Right renal cortex interstitium (tissue), 3 donors: ENCODE measurements at regions not wholly inside any gene's neighbourhood (a gene's known extent, or its start where the extent isn't known, plus 50 kb on each side); places are given as distances from the start of the nearest gene placed in this dataset.
"Not testable (repeated sequence)": the region's sequence is repeated elsewhere in the genome, so short reads cannot be mapped to it uniquely, and the experiment has no call there.

ENCODE experiments used
- DNase-seq, 3 donors: peaks; one replicate each; pipeline ENCODE4 v3.0.0-alpha.2; 2013; ENCODE audit warnings: low read depth in 3 of 3, low spot score in 2 of 3

DNA sequence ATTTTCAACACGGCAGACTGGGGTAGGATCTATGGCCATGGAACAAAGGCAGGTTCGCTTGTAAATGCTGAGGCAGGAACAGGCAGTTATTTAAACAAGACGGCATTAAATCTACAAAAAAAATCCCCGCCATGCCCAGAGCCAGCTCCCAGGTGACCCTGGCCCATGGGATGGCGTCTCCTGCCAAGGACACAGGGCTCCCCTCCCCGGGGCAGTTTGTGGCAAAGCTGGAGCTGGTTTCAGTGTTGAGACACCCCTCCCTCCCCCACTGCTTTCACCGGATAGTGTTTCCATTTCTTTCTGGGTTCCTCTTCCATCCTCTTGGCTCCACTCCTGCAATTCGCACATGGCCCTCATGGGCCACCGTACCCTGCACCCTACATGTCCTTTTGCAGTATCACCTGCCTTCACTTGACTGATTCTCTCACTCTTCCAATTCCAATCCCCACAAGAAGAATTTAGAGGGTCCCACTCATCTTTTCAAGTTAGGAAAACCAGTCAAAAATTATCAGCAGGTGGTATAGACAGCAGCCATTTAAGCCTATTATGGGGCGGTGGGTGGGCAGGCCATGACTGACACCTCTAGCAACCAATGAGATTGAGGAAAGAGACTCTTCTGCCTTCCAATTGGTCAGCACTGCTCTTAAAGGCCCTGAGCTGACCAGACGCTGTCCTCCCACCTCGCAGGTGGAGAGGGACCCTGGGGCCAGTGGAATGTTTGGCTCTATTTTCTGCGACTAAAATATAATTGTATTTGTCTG lies 52.0 kb downstream of the OLIG1 start:
- no peak for DNase-seq

DNA sequence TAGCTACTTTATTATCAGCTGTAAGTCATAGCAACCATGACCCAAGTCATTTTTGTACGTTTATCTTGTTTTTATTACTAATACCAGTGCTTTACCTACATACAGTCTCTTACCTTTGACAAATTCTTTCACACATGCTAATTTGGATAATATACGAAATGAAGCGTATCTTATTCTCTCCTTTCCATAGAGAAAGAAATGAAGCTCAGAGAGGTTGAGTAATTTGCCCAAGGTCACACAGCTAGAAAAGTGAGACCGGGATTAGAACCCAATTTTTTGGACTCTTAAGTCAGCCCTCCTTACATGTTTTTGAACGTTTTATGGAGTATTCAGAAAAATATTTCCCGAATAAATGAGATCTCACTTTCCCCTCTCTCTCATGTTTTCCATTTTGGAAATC lies 52.6 kb downstream of the OLIG1 start:
- DNase-seq = no peak

GRCh38 chr21:33123374-33124123 lies 53.6 kb downstream of the OLIG1 start:
- no peak for DNase-seq

- DNase-seq = no peak
Measured at GRCh38 chr21:33124889-33125288, 54.9 kb downstream of the OLIG1 start.

DNA sequence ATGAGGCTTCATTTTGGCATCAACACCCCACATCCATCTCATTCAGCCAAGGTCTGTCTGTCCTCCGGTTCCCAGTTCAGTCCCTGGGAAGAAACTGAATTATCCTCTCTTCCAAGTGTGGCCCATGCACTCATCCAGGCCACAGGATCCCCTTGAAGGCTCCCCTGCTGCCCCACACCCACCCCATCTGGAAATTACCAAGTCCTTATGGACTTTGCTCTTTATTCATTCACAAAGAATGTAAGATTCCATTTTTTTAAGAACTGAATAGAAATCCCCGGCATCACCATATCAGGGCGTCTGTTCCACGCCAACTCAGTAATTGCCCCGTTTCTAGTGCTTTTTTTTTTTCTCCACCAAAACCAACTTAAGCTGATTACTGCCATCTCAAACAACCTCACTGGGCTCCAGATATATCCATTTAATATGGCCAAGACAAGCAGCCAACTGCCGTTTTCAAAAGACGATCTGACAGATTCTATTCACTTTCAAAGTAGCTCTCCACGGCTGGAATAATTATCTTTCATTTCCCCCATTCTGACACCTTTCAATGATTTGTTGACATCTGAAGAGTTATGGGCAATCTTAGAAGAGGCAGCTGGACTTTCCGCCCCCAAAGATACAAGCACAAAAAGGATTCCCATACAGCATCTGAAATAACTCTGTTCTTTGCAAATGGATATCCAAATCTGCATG lies 55.9 kb downstream of the OLIG1 start:
- DNase-seq = no peak

GRCh38 chr21:33126569-33126968 lies 56.6 kb downstream of the OLIG1 start:
- DNase-seq = no peak

DNA sequence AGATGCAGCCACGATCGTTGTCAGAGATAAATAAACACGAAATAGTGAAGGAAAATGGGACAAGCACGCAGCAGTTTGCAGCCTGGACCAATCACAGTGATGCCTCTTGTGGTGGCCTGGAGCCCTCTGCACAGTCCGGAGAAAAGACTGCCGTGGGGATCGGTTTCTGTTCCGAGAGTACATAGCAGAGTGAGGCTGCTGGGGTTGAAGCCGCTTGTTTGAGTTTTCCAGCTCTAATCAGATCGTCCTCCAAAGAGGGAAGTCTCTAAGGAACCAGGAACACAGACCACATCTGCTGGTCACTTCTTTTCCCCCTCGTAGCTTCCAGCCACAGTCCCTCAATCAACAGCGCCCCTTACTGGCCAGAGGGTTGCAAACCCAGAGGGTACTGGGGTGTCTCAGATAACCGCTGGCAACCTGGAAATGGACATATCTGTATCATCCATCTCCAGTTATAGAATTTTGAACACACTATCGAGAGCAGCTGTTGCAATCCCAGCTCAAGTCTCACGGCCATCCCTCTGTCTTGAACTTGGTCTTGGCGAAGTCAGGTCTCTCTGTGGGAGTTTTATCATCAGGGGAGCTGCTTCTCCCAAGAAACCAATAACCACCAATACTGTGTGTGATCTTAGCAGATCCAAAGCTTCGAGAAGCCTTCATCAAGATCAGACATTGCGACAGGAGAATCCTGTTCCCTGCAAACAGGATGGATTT lies 57.4 kb downstream of the OLIG1 start:
- peak; percentile 53 to 71 (median 62) for DNase-seq

GRCh38 chr21:33127868-33128242 lies 57.9 kb downstream of the OLIG1 start:
- no peak for DNase-seq

GRCh38 chr21:33128538-33128937 lies 58.6 kb downstream of the OLIG1 start:
- DNase-seq = no peak

GRCh38 chr21:33132054-33132453 lies 62.1 kb downstream of the OLIG1 start:
- no peak for DNase-seq

GRCh38 chr21:33133892-33134291 lies 64.0 kb downstream of the OLIG1 start:
- no peak for DNase-seq

DNA sequence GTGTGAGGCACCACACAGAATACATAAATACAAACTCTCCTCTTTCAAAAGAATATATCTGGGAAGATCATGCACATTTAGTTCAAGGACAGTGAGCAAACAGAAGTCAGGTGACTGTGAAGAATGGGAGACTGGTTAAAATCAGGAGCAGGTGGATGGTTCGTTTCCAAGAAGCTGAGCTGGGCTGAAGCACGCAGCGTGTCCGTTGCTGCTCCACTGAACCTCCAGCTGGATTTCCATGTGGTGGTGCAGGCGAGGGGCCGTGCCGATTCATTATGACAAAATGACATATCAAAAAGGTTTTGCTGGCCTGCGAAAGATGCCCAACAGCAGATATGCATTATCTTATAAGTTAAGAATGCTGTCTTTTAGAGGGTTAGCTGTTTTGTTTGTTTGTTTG lies 66.0 kb downstream of the OLIG1 start:
- no peak for DNase-seq

DNA sequence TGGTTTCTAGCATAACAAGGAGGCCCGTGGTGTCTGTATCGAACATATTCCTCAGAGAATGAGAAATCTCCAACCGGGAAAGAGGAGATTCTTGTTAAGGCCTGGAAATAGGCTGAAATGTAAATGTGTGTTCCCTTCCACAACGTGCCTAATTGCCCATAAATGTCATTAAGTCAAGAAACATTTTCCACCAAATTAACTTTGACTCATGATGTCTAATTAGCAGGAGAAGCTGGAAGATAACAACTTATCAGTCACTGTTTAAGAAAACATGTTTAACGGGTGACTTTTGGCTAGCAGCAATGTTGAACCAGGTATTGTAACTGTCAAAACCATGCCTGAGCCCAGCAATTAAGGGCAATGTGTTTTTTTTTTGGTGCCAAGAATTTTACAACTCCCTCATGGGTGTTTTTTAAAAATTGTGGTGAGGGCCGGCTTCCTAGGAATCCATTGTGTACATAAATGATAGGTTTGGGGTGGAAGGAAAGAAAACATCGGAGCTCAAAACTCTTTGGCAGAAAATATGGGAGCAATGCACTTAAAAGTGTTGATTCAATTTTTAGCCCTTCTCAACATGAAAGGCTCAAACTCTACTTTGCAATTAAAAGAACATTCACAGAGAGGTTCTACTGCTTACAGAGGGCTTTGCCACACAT lies 67.0 kb downstream of the OLIG1 start:
- DNase-seq = no peak

- DNase-seq = no peak
Measured at GRCh38 chr21:33139084-33139483, 69.1 kb downstream of the OLIG1 start.

- no peak for DNase-seq
Measured at GRCh38 chr21:33140288-33140687, 70.3 kb downstream of the OLIG1 start.

GRCh38 chr21:33146467-33146866 lies 76.5 kb downstream of the OLIG1 start:
- no peak for DNase-seq

DNA sequence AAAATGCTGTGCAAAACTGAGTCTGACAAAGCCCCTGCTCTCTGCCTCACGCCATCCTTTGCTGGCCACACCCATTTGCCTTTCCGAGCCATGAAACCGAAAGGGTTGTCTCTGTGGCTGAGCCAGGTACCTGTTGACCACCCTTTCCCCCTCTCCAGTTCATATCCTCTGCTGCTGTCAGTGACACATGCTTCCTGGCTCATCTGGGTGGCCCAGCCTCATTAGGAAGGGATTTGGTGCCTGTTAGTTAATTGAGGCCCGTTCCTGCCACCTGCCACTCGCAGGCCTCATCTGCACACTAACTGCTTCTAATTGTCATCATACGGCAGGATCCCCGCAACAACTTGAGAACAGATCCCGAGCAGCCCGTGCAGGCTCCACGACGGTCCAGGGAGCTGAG lies 79.2 kb downstream of the OLIG1 start:
- no peak for DNase-seq

DNA sequence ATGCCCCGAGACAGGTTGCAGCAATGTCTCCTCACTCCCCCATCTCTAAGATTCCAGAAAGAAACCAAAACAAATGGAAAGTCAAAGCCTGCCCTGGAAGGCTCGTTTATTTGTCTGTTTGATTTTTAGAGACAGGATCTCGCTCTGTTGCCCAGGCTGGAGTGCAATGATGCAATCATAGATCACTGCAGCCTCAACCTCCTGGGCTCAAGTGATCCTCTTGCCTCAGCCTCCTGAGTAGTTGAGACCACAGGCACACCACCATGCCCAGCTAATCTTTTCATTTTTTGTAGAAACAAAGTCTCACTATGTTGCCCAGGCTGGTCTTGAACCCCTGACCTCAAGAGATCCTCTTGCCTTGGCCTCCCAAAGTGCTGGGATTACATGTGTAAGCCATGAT lies 78.8 kb upstream of the IFNAR2 start:
- DNase-seq = not testable (repeated sequence)

GRCh38 chr21:33151941-33152731 lies 77.6 kb upstream of the IFNAR2 start:
- DNase-seq = no peak

DNA sequence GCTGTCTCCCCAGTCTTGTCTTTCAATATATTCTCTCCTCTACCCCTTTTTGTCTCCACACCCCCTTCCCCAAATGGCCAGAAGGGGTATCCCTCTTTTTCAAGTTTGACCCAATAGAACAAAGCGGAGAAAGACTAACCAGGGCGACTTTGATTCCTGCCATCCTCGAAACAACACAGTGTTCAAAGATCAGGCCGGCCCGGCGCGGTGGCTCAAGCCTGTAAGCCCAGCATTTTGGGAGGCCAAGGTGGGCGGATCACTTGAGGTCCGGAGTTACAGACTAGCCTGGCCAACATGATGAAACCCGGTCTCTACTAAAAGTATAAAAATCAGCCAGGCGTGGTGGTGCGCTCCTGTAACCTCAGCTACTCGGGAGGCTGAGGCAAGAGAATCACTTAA lies 77.0 kb upstream of the IFNAR2 start:
- no peak for DNase-seq
